H9 (cell line): ENCODE measurements at regions not wholly inside any gene's neighbourhood (a gene's known extent, or its start where the extent isn't known, plus 50 kb on each side); places are given as distances from the start of the nearest gene placed in this dataset.

Experiments
- DNase-seq: peaks from one replicate; pipeline ENCODE4 v3.0.0-alpha.2; 2017
- H2AFZ ChIP-seq: one replicate; pipeline ENCODE4 v1.6.1; 2013; ENCODE audit warnings: mild to moderate bottlenecking, low read length, control low read depth, moderate library complexity
- H2AK5ac ChIP-seq: 2 replicates; pipeline ENCODE4 v1.6.1; 2013; ENCODE audit warnings: low read length, control low read depth, mixed read lengths; ENCODE audit not compliant: insufficient read length
- H2BK120ac ChIP-seq: one replicate; pipeline ENCODE4 v1.6.1; 2013; ENCODE audit warnings: low read depth, mild to moderate bottlenecking, low read length, control low read depth, inconsistent platforms; ENCODE audit not compliant: poor library complexity, severe bottlenecking
- H2BK12ac ChIP-seq: 2 replicates; pipeline ENCODE4 v1.6.1; 2013; ENCODE audit warnings: low read length, control low read depth, mixed read lengths, low read depth; ENCODE audit not compliant: insufficient read length
- H2BK15ac ChIP-seq: 2 replicates; pipeline ENCODE4 v1.6.1; 2013; ENCODE audit warnings: low read depth, low read length, control low read depth
- H2BK20ac ChIP-seq: one replicate; pipeline ENCODE4 v1.6.1; 2013; ENCODE audit warnings: low read depth, mild to moderate bottlenecking, low read length, control low read depth, inconsistent platforms; ENCODE audit not compliant: poor library complexity, severe bottlenecking
- H2BK5ac ChIP-seq: 2 replicates; pipeline ENCODE4 v1.6.1; 2013; ENCODE audit warnings: low read length, control low read depth, mixed read lengths; ENCODE audit not compliant: insufficient read length
- H3K14ac ChIP-seq: 2 replicates; pipeline ENCODE4 v1.6.1; 2013; ENCODE audit warnings: low read length, control low read depth; ENCODE audit not compliant: insufficient read depth
- H3K18ac ChIP-seq: 2 replicates; pipeline ENCODE4 v1.6.1; 2013; ENCODE audit warnings: low read depth, mild to moderate bottlenecking, mixed read lengths, low read length, control low read depth; ENCODE audit not compliant: insufficient read length
- H3K23ac ChIP-seq: 2 replicates; pipeline ENCODE4 v1.6.1; 2013; ENCODE audit warnings: low read length, control low read depth, mixed read lengths, low read depth; ENCODE audit not compliant: insufficient read length
- H3K23me2 ChIP-seq: 2 replicates; pipeline ENCODE4 v1.6.1; 2013; ENCODE audit warnings: low read depth, mild to moderate bottlenecking, mixed read lengths, low read length, control low read depth; ENCODE audit not compliant: insufficient read length, poor library complexity, severe bottlenecking
- H3K27ac ChIP-seq: 2 replicates; pipeline ENCODE4 v1.5.1; 2013; ENCODE audit warnings: low read length, control low read depth, mixed read lengths, low read depth; ENCODE audit not compliant: insufficient read length
- H3K27me3 ChIP-seq: 2 replicates; pipeline ENCODE4 v1.6.1; 2013; ENCODE audit warnings: low read length, control low read depth, inconsistent platforms; ENCODE audit not compliant: insufficient read depth
- H3K4ac ChIP-seq: 2 replicates; pipeline ENCODE4 v1.6.1; 2013; ENCODE audit warnings: low read depth, mild to moderate bottlenecking, control low read depth, inconsistent platforms, low read length, moderate library complexity
- H3K4me1 ChIP-seq: 2 replicates; pipeline ENCODE4 v1.6.1; 2013; ENCODE audit warnings: low read length, control low read depth, inconsistent platforms; ENCODE audit not compliant: insufficient read depth
- H3K4me2 ChIP-seq: 2 replicates; pipeline ENCODE4 v1.6.1; 2013; ENCODE audit warnings: low read length, control low read depth, mixed read lengths; ENCODE audit not compliant: insufficient read length, insufficient read depth
- H3K56ac ChIP-seq: 2 replicates; pipeline ENCODE4 v1.6.1; 2013; ENCODE audit warnings: low read depth, mild to moderate bottlenecking, mixed read lengths, low read length, control low read depth; ENCODE audit not compliant: insufficient read length
- H3K79me1 ChIP-seq: 2 replicates; pipeline ENCODE4 v1.6.1; 2013; ENCODE audit warnings: low read depth, mild to moderate bottlenecking, moderate library complexity, low read length, control low read depth, inconsistent platforms; ENCODE audit not compliant: insufficient read depth, poor library complexity, severe bottlenecking
- H3K79me2 ChIP-seq: 2 replicates; pipeline ENCODE4 v1.6.1; 2013; ENCODE audit warnings: low read length, control low read depth, inconsistent platforms; ENCODE audit not compliant: insufficient read depth
- H3K9ac ChIP-seq: 2 replicates; pipeline ENCODE4 v1.6.1; 2013; ENCODE audit warnings: low read length, control low read depth, mixed read lengths; ENCODE audit not compliant: insufficient read length; ENCODE audit errors: extremely low read depth
- H3K9me3 ChIP-seq: one replicate; pipeline ENCODE4 v1.6.1; 2013; ENCODE audit warnings: low read depth, low read length, inconsistent platforms; ENCODE audit not compliant: control insufficient read depth
- H3T11ph ChIP-seq: one replicate; pipeline ENCODE4 v1.6.1; 2013; ENCODE audit warnings: mild to moderate bottlenecking, low read length, control low read depth, inconsistent platforms
- H4K20me1 ChIP-seq: one replicate; pipeline ENCODE4 v1.6.1; 2013; ENCODE audit not compliant: control insufficient read depth, insufficient read length, insufficient read depth
- H4K5ac ChIP-seq: 2 replicates; pipeline ENCODE4 v1.6.1; 2013; ENCODE audit warnings: low read depth, mild to moderate bottlenecking, mixed read lengths, low read length, control low read depth; ENCODE audit not compliant: insufficient read length
- H4K8ac ChIP-seq: replicated peaks from 2 replicates; pipeline ENCODE4 v1.6.1; 2013; ENCODE audit warnings: low read length, control low read depth, mixed read lengths, low read depth; ENCODE audit not compliant: insufficient read length
- H4K91ac ChIP-seq: 2 replicates; pipeline ENCODE4 v1.6.1; 2013; ENCODE audit warnings: low read depth, mild to moderate bottlenecking, moderate library complexity, mixed read lengths, low read length, control low read depth; ENCODE audit not compliant: insufficient read length
- H3K27ac Mint-ChIP-seq, 3 experiments: 2 replicates in 2 of 3; 3 replicates in 1 of 3; pipeline ENCODE4 v1.8.0; 2020 to 2021; ENCODE audit warnings: mixed read lengths in 3 of 3, mild to moderate bottlenecking in 1 of 3, moderate library complexity in 1 of 3
- H3K27me3 Mint-ChIP-seq: 2 replicates; pipeline ENCODE4 v1.8.0; 2021; ENCODE audit warnings: low read depth, mild to moderate bottlenecking, moderate library complexity, mixed read lengths
- H3K36me3 Mint-ChIP-seq, 3 experiments: 2 replicates in 2 of 3; 3 replicates in 1 of 3; pipeline ENCODE4 v1.8.0; 2020 to 2021; ENCODE audit warnings: low read depth in 3 of 3, mixed read lengths in 3 of 3; ENCODE audit not compliant: insufficient read depth in 1 of 3
- H3K4me1 Mint-ChIP-seq, 2 experiments: 2 replicates each; pipeline ENCODE4 v1.8.0; 2020; ENCODE audit warnings: mixed read lengths in 2 of 2
- H3K4me3 Mint-ChIP-seq, 2 experiments: 2 replicates in 1 of 2; 3 replicates in 1 of 2; pipeline ENCODE4 v1.8.0; 2020 to 2021; ENCODE audit warnings: mild to moderate bottlenecking in 2 of 2, mixed read lengths in 2 of 2, moderate library complexity in 1 of 2
- H3K9me3 Mint-ChIP-seq, 2 experiments: 2 replicates in 1 of 2; 3 replicates in 1 of 2; pipeline ENCODE4 v1.8.0; 2020; ENCODE audit warnings: mild to moderate bottlenecking in 2 of 2, mixed read lengths in 2 of 2, moderate library complexity in 1 of 2
- WGBS: extraction: QIAGEN DNeasy Blood & Tissue Kit; methylation state at CpG from one replicate; pipeline ENCODE4 v1.1.7; 2013; ENCODE audit warnings: missing lambda C conversion rate, low lambda C conversion rate, mixed read lengths; ENCODE audit not compliant: insufficient read length; ENCODE audit errors: extremely low coverage; 5-methylcytosine and 5-hydroxymethylcytosine counted together
- TF ChIP-seq, protein P1 (sequence below): fragments of 200-600 bp; sonication (generic); conservative IDR thresholded peaks from 3 replicates; pipeline ENCODE4 v1.8.0; 2021; ENCODE audit warnings: antibody characterized with exemption, mild to moderate bottlenecking

GRCh38 chr4:123209436-123209835 lies 187.2 kb upstream of the SPRY1 start:
- no peaks in the 10 kb centered on the region for H3K27me3 ChIP-seq
- H3K18ac ChIP-seq, result no peak overlapping the region
- TF ChIP-seq, protein P1, sequence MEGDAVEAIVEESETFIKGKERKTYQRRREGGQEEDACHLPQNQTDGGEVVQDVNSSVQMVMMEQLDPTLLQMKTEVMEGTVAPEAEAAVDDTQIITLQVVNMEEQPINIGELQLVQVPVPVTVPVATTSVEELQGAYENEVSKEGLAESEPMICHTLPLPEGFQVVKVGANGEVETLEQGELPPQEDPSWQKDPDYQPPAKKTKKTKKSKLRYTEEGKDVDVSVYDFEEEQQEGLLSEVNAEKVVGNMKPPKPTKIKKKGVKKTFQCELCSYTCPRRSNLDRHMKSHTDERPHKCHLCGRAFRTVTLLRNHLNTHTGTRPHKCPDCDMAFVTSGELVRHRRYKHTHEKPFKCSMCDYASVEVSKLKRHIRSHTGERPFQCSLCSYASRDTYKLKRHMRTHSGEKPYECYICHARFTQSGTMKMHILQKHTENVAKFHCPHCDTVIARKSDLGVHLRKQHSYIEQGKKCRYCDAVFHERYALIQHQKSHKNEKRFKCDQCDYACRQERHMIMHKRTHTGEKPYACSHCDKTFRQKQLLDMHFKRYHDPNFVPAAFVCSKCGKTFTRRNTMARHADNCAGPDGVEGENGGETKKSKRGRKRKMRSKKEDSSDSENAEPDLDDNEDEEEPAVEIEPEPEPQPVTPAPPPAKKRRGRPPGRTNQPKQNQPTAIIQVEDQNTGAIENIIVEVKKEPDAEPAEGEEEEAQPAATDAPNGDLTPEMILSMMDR, result no peak
- H3K27me3 Mint-ChIP-seq, result no peaks in the 10 kb centered on the region
- no peak overlapping the region for H3K56ac ChIP-seq
- no peak overlapping the region for H3K14ac ChIP-seq
- H3K4me2 ChIP-seq, result no peak overlapping the region
- H4K20me1 ChIP-seq, result no peaks in the 10 kb centered on the region
- no peak overlapping the region for H3T11ph ChIP-seq
- no peaks in the 10 kb centered on the region for H3K79me2 ChIP-seq
- no CpG with 5 or more reads among the region's 4 CpGs for WGBS
- peaks cover 0 to 4% (median 0%) of the 10 kb centered on the region in 3 experiments; a peak in 2 of 7 replicates for H3K36me3 Mint-ChIP-seq
- no peak overlapping the region for H4K5ac ChIP-seq
- no peak overlapping the region for H2AFZ ChIP-seq
- no peak overlapping the region; a peak in 1 of 5 replicates for H3K4me3 Mint-ChIP-seq
- no peak overlapping the region for H2AK5ac ChIP-seq
- H3K9me3 ChIP-seq, result no peaks in the 10 kb centered on the region
- no peak overlapping the region for H3K23ac ChIP-seq
- no peak overlapping the region for H2BK12ac ChIP-seq
- no peaks in the 10 kb centered on the region for H3K23me2 ChIP-seq
- no peaks in the 10 kb centered on the region for H3K9me3 Mint-ChIP-seq
- H3K79me1 ChIP-seq, result no peaks in the 10 kb centered on the region
- no peak overlapping the region for H2BK5ac ChIP-seq
- no peaks in the 10 kb centered on the region for H3K4me1 ChIP-seq
- H2BK120ac ChIP-seq, result no peak overlapping the region
- H4K91ac ChIP-seq, result no peak overlapping the region
- H2BK20ac ChIP-seq, result no peak overlapping the region
- no peak overlapping the region for H3K4ac ChIP-seq
- no peak overlapping the region for H3K9ac ChIP-seq
- H3K27ac Mint-ChIP-seq, result no peak overlapping the region; a peak in 1 of 7 replicates
- no peak for DNase-seq
- no peak overlapping the region for H4K8ac ChIP-seq
- no peak overlapping the region for H3K27ac ChIP-seq
- no peak overlapping the region for H2BK15ac ChIP-seq
- peaks cover 0 to 9% of the 10 kb centered on the region in 2 experiments; a peak in 1 of 4 replicates for H3K4me1 Mint-ChIP-seq
